ENCODE measurements at regions not wholly inside any gene's neighbourhood (a gene's known extent, or its start where the extent isn't known, plus 50 kb on each side); places are given as distances from the start of the nearest gene placed in this dataset.

DNA sequence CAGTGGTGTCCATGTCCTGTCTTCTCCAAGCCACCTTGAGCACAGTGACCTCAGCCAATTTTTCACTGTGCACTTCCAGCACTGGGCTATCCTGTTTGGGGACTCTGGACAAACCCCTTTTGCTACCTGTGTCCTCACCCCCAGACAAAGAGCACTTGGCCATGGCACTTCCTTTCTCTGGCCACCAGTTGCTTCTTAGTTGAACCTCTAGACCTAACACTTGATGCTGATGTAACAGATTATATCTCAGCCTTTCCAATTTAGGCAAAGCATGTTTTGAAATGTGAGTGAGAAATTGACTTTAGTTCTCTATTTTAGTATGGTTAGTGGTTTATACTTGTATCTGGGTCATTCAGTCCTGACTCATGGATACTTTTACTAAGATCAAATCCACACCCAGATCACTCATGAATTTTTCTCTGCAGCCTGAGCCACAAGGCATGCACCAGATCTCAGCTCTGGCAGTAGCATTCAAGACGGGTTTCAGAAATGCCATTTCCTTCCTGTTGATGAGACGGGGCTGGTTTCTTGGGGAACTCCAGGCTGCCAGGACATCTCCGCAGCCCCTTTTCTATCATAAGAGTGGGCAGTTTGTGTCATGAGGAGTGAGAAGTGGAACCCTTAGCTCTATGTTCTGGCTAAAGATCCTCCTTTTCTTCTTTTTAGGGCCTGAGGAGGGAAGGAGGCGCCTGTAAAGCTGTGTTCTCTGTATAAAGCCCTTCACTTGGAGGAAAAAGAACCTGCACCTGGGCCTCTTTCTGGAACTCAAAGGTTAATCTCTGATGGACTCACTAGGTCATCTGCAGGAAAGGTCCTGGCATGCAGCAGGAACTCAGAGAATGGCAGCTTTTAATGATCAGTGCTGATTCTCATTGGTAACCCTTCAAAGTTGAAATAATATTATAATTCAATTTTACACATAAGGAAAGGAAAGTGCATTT is 185.6 kb upstream of the TENM4 start:
- intact Hi-C loops (cut with micrococcal nuclease; ENCODE audit: unreplicated experiment): loop anchor here (10.0 kb wide), 1 partner anchor 138 kb away; no protein-coding TSS in a partner anchor
- ChIA-PET CTCF (no interaction called here), POLR2A (interaction anchor here (0.5 to 0.7 kb wide), 2 partner anchors 38 to 844 kb away, joined by 3 to 4 read pairs; no protein-coding TSS in a partner anchor)
- Histone ChIP-seq H3K27ac (ENCODE audit: low read length) (no peak overlapping the region), H3K36me3 (ENCODE audit: control insufficient read depth, insufficient read depth, low read length) (no peaks in the 10 kb centered on the region), H3K4me1 (ENCODE audit: control insufficient read depth, insufficient read depth, low read length) (no peaks in the 10 kb centered on the region), H3K27me3 (ENCODE audit: control insufficient read depth, insufficient read depth, low read length) (no peaks in the 10 kb centered on the region; the same call in 1 of the 2 replicates), H3K4me3 (ENCODE audit: low read depth in 2 of 2, low read length in 2 of 2) (no peak overlapping the region), H3K9me3 (ENCODE audit: control insufficient read depth, insufficient read depth, low read depth, low read length) (no peaks in the 10 kb centered on the region)
- ATAC-seq (no peak), DNase-seq (ENCODE audit: low read depth, low spot score) (no peak)
- TF ChIP-seq SIN3A (IDR thresholded peaks at IDR 0.05; ENCODE audit: borderline replicate concordance, insufficient read depth, low read depth, low read length) (no peak), TCF7L2 (IDR thresholded peaks at IDR 0.05; ENCODE audit: low read depth, low read length) (no peak), POLR2AphosphoS5 (IDR thresholded peaks at IDR 0.05; ENCODE audit: low read depth, low read length) (no peak)
- TF ChIP-seq, protein P1, sequence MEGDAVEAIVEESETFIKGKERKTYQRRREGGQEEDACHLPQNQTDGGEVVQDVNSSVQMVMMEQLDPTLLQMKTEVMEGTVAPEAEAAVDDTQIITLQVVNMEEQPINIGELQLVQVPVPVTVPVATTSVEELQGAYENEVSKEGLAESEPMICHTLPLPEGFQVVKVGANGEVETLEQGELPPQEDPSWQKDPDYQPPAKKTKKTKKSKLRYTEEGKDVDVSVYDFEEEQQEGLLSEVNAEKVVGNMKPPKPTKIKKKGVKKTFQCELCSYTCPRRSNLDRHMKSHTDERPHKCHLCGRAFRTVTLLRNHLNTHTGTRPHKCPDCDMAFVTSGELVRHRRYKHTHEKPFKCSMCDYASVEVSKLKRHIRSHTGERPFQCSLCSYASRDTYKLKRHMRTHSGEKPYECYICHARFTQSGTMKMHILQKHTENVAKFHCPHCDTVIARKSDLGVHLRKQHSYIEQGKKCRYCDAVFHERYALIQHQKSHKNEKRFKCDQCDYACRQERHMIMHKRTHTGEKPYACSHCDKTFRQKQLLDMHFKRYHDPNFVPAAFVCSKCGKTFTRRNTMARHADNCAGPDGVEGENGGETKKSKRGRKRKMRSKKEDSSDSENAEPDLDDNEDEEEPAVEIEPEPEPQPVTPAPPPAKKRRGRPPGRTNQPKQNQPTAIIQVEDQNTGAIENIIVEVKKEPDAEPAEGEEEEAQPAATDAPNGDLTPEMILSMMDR (IDR thresholded peaks at IDR 0.05): no peak
- TF ChIP-seq, protein P2, sequence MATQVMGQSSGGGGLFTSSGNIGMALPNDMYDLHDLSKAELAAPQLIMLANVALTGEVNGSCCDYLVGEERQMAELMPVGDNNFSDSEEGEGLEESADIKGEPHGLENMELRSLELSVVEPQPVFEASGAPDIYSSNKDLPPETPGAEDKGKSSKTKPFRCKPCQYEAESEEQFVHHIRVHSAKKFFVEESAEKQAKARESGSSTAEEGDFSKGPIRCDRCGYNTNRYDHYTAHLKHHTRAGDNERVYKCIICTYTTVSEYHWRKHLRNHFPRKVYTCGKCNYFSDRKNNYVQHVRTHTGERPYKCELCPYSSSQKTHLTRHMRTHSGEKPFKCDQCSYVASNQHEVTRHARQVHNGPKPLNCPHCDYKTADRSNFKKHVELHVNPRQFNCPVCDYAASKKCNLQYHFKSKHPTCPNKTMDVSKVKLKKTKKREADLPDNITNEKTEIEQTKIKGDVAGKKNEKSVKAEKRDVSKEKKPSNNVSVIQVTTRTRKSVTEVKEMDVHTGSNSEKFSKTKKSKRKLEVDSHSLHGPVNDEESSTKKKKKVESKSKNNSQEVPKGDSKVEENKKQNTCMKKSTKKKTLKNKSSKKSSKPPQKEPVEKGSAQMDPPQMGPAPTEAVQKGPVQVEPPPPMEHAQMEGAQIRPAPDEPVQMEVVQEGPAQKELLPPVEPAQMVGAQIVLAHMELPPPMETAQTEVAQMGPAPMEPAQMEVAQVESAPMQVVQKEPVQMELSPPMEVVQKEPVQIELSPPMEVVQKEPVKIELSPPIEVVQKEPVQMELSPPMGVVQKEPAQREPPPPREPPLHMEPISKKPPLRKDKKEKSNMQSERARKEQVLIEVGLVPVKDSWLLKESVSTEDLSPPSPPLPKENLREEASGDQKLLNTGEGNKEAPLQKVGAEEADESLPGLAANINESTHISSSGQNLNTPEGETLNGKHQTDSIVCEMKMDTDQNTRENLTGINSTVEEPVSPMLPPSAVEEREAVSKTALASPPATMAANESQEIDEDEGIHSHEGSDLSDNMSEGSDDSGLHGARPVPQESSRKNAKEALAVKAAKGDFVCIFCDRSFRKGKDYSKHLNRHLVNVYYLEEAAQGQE (IDR thresholded peaks at IDR 0.05; ENCODE audit: insufficient read depth in 1 of 2, low read depth in 2 of 2, low read length in 1 of 2): no peak
- in situ Hi-C loops (cut with HindIII; ENCODE audit: low pct_unique_long_range_greater_than_20kb, low sequenced_read_pairs): no loop called here
- no TSS peak for BruUV-seq (replicated peaks)

DNA sequence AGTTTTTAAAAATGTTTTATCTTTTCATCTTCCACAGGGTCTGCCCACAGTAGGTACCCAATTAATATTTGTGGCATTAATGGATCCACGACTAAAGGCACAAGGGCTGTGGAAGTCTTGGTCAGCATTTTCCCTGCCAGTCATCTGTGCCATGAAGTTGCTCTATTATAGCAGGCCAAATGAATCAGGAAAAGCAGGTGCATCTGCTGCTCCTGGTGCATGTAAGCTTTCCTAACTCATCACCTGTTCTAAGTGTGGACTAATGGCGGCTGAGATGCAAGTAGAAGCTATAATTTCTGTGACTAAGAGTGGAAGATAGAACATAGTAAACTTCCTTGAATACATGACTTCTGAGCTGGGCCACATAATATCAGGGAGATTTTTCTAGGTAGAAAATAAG is 182.5 kb upstream of the TENM4 start:
- ATAC-seq (no peak), DNase-seq (ENCODE audit: low read depth, low spot score) (no peak)
- H3K9me3 ChIP-seq (ENCODE audit: control insufficient read depth, insufficient read depth, low read depth, low read length): no peaks in the 10 kb centered on the region
- H3K4me3 ChIP-seq (ENCODE audit: low read depth in 2 of 2, low read length in 2 of 2): no peak overlapping the region
- in situ Hi-C loops (cut with HindIII; ENCODE audit: low pct_unique_long_range_greater_than_20kb, low sequenced_read_pairs) (no loop called here), intact Hi-C loops (cut with micrococcal nuclease; ENCODE audit: unreplicated experiment) (loop anchor here (10.0 kb wide), 1 partner anchor 141 kb away; no protein-coding TSS in a partner anchor)
- H3K27me3 ChIP-seq (ENCODE audit: control insufficient read depth, insufficient read depth, low read length): no peaks in the 10 kb centered on the region; the same call in 1 of the 2 replicates
- no peak for TF ChIP-seq SIN3A (IDR thresholded peaks at IDR 0.05; ENCODE audit: borderline replicate concordance, insufficient read depth, low read depth, low read length)
- TF ChIP-seq TCF7L2 (IDR thresholded peaks at IDR 0.05; ENCODE audit: low read depth, low read length): no peak
- TF ChIP-seq, protein P2 (IDR thresholded peaks at IDR 0.05; ENCODE audit: insufficient read depth in 1 of 2, low read depth in 2 of 2, low read length in 1 of 2): no peak
- TF ChIP-seq POLR2AphosphoS5 (IDR thresholded peaks at IDR 0.05; ENCODE audit: low read depth, low read length): no peak
- TF ChIP-seq, protein P1 (IDR thresholded peaks at IDR 0.05): no peak
- no TSS peak for BruUV-seq (replicated peaks)
- H3K36me3 ChIP-seq (ENCODE audit: control insufficient read depth, insufficient read depth, low read length): no peaks in the 10 kb centered on the region
- ChIA-PET CTCF (no interaction called here), POLR2A (no interaction called here)
- no peaks in the 10 kb centered on the region for H3K4me1 ChIP-seq (ENCODE audit: control insufficient read depth, insufficient read depth, low read length)
- H3K27ac ChIP-seq (ENCODE audit: low read length): no peak overlapping the region

All from Panc1 (cell line).